ENCODE measurements at regions not wholly inside any gene's neighbourhood (a gene's known extent, or its start where the extent isn't known, plus 50 kb on each side); places are given as distances from the start of the nearest gene placed in this dataset.

DNA sequence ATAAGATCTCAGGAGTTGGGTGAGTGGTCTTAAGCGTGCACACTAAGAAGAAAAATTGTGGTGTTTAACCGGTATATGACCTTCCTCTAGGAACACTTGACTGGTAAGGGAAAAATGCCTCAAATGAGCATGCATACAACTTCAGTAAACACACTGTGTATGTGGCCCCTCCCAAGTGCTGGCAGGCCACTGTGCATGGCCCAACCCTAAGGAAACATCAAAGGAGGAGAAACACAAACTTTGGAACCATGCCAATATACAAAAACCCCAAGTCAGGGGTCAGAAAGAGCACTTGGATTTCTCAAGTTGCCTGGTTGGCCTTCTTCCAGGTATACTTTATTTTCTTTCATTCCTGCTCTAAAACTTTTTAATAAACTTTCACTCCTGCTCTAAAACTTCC is 308.9 kb upstream of the LRRTM4 start:
- no peak for DNase-seq (ENCODE audit: low spot score)
- no peaks in the 10 kb centered on the region for H3K4me1 ChIP-seq (ENCODE audit: insufficient read depth, low read length, poor library complexity, severe bottlenecking)
- CTCF ChIA-PET, result no interaction called here
- no peak overlapping the region for H3K4me3 ChIP-seq (ENCODE audit: low read depth, low read length, poor library complexity, severe bottlenecking)
- TF ChIP-seq, protein P1, sequence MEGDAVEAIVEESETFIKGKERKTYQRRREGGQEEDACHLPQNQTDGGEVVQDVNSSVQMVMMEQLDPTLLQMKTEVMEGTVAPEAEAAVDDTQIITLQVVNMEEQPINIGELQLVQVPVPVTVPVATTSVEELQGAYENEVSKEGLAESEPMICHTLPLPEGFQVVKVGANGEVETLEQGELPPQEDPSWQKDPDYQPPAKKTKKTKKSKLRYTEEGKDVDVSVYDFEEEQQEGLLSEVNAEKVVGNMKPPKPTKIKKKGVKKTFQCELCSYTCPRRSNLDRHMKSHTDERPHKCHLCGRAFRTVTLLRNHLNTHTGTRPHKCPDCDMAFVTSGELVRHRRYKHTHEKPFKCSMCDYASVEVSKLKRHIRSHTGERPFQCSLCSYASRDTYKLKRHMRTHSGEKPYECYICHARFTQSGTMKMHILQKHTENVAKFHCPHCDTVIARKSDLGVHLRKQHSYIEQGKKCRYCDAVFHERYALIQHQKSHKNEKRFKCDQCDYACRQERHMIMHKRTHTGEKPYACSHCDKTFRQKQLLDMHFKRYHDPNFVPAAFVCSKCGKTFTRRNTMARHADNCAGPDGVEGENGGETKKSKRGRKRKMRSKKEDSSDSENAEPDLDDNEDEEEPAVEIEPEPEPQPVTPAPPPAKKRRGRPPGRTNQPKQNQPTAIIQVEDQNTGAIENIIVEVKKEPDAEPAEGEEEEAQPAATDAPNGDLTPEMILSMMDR (conservative IDR thresholded peaks at IDR 0.05; ENCODE audit: low read depth, low read length), result no peak
- no peak for TF ChIP-seq EZH2 (IDR thresholded peaks at IDR 0.05; ENCODE audit: borderline replicate concordance, low read depth, low read length, poor library complexity, severe bottlenecking)
- no peak overlapping the region for H3K27ac ChIP-seq (ENCODE audit: low read depth, low read length, poor library complexity, severe bottlenecking)
- POLR2A ChIA-PET (ENCODE audit: low non-redundant PET), result no interaction called here
- intact Hi-C loops (cut with micrococcal nuclease; ENCODE audit: unreplicated experiment), result no loop called here
- BruUV-seq (replicated peaks), result no TSS peak
- peaks cover 30% of the 10 kb centered on the region for H3K9me3 ChIP-seq (ENCODE audit: low read depth, low read length, poor library complexity, severe bottlenecking)
- H3K36me3 ChIP-seq (ENCODE audit: insufficient read depth, low read length, poor library complexity, severe bottlenecking), result no peaks in the 10 kb centered on the region
- H3K27me3 ChIP-seq (replicated peaks; ENCODE audit: insufficient read depth, low read depth, low read length, poor library complexity), result no peaks in the 10 kb centered on the region

DNA sequence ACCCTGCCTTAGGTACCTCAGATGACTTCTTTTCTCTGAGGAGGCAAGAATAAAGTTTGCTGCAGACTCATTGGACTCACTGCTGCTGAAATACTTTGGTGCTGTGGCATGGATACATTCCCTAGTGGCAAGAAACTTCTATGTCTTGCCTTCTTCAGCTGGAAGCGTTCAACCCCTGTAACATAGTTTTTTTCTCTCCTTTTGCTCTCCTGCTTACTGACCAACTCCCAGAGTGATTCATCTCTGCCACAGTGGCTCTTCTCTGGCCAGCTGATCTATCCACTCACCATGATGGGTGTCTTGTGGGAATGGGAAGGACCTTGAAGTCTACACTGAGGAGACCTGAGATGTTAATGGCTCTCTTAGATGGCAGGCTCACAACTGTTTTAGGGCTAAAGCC is 309.3 kb upstream of the LRRTM4 start:
- H3K36me3 ChIP-seq (ENCODE audit: insufficient read depth, low read length, poor library complexity, severe bottlenecking), result no peaks in the 10 kb centered on the region
- BruUV-seq (replicated peaks), result no TSS peak
- intact Hi-C loops (cut with micrococcal nuclease; ENCODE audit: unreplicated experiment), result no loop called here
- H3K27me3 ChIP-seq (replicated peaks; ENCODE audit: insufficient read depth, low read depth, low read length, poor library complexity), result no peaks in the 10 kb centered on the region
- CTCF ChIA-PET, result no interaction called here
- H3K9me3 ChIP-seq (ENCODE audit: low read depth, low read length, poor library complexity, severe bottlenecking), result peaks cover 32% of the 10 kb centered on the region
- TF ChIP-seq, protein P1 (conservative IDR thresholded peaks at IDR 0.05; ENCODE audit: low read depth, low read length), result no peak
- no peak for TF ChIP-seq EZH2 (IDR thresholded peaks at IDR 0.05; ENCODE audit: borderline replicate concordance, low read depth, low read length, poor library complexity, severe bottlenecking)
- no peak overlapping the region for H3K4me3 ChIP-seq (ENCODE audit: low read depth, low read length, poor library complexity, severe bottlenecking)
- DNase-seq (ENCODE audit: low spot score), result no peak
- no peak overlapping the region for H3K27ac ChIP-seq (ENCODE audit: low read depth, low read length, poor library complexity, severe bottlenecking)
- H3K4me1 ChIP-seq (ENCODE audit: insufficient read depth, low read length, poor library complexity, severe bottlenecking), result no peaks in the 10 kb centered on the region
- POLR2A ChIA-PET (ENCODE audit: low non-redundant PET), result no interaction called here

DNA sequence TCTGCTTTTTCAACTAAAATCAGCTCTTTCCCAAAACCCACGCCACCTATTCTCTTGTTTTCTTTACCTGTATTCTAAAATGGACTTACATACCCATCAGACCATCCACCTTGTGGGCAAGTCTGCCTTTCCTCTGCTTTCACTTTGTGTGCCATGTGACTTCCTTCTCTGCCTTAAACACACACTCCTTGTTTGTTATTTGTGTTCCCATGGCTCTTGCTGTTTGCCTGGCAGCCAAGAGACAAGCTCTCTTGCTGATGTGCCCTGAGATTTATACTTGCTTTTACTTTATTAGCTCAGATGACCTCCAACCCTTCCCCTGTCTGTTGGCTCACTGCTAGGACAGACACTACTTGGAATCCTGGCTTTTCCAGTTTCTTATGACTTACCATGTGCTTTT is 309.7 kb upstream of the LRRTM4 start:
- TF ChIP-seq, protein P1 (conservative IDR thresholded peaks at IDR 0.05; ENCODE audit: low read depth, low read length), result no peak
- TF ChIP-seq EZH2 (IDR thresholded peaks at IDR 0.05; ENCODE audit: borderline replicate concordance, low read depth, low read length, poor library complexity, severe bottlenecking), result no peak
- BruUV-seq (replicated peaks), result no TSS peak
- Histone ChIP-seq H3K27me3 (replicated peaks; ENCODE audit: insufficient read depth, low read depth, low read length, poor library complexity) (no peaks in the 10 kb centered on the region), H3K27ac (ENCODE audit: low read depth, low read length, poor library complexity, severe bottlenecking) (no peak overlapping the region), H3K4me1 (ENCODE audit: insufficient read depth, low read length, poor library complexity, severe bottlenecking) (no peaks in the 10 kb centered on the region), H3K4me3 (ENCODE audit: low read depth, low read length, poor library complexity, severe bottlenecking) (no peak overlapping the region), H3K36me3 (ENCODE audit: insufficient read depth, low read length, poor library complexity, severe bottlenecking) (no peaks in the 10 kb centered on the region), H3K9me3 (ENCODE audit: low read depth, low read length, poor library complexity, severe bottlenecking) (peaks cover 32% of the 10 kb centered on the region)
- ChIA-PET CTCF (no interaction called here), POLR2A (ENCODE audit: low non-redundant PET) (no interaction called here)
- intact Hi-C loops (cut with micrococcal nuclease; ENCODE audit: unreplicated experiment), result no loop called here
- no peak for DNase-seq (ENCODE audit: low spot score)

Measured in A673 (cell line).